ENCODE measurements at regions not wholly inside any gene's neighbourhood (a gene's known extent, or its start where the extent isn't known, plus 50 kb on each side); places are given as distances from the start of the nearest gene placed in this dataset.
"Not testable (repeated sequence)": the region's sequence is repeated elsewhere in the genome, so short reads cannot be mapped to it uniquely, and the experiment has no call there.

GRCh38 chr2:106258859-106259258 is 64.8 kb upstream of the UXS1 start:
- TF ChIP-seq CTCF (IDR thresholded peaks at IDR 0.05); POLR2A (IDR thresholded peaks at IDR 0.05; ENCODE audit: low read length); HOXA7 (CRISPR knock-in tag; IDR thresholded peaks at IDR 0.05); REST (IDR thresholded peaks at IDR 0.05); MYC (IDR thresholded peaks at IDR 0.05; ENCODE audit: borderline replicate concordance, low read length); SMC3 (IDR thresholded peaks at IDR 0.05); MAX (IDR thresholded peaks at IDR 0.05); JUNB (IDR thresholded peaks at IDR 0.05); CBX2 (IDR thresholded peaks at IDR 0.05; ENCODE audit: borderline replicate concordance, low read depth); BHLHE40 (IDR thresholded peaks at IDR 0.05; ENCODE audit: low read depth, low read length); EHMT2 (IDR thresholded peaks at IDR 0.05; ENCODE audit: low read depth); EP300 (IDR thresholded peaks at IDR 0.05); USF2 (IDR thresholded peaks at IDR 0.05); ZNF302 (CRISPR knock-in tag; IDR thresholded peaks at IDR 0.05): not testable (repeated sequence)
